ENCODE measurements at regions not wholly inside any gene's neighbourhood (a gene's known extent, or its start where the extent isn't known, plus 50 kb on each side); places are given as distances from the start of the nearest gene placed in this dataset.
"Not testable (repeated sequence)": the region's sequence is repeated elsewhere in the genome, so short reads cannot be mapped to it uniquely, and the experiment has no call there.

GRCh38 chrX:20718592-20719380, 452.1 kb upstream of the RPS6KA3 start:
- no peak for DNase-seq (ENCODE audit: low read depth in 4 of 4, low spot score in 3 of 4)

GRCh38 chrX:20715176-20715575, 448.5 kb upstream of the RPS6KA3 start:
- no peak for DNase-seq (ENCODE audit: low read depth in 4 of 4, low spot score in 3 of 4)

GRCh38 chrX:20712811-20713210, 446.1 kb upstream of the RPS6KA3 start:
- no peak for DNase-seq (ENCODE audit: low read depth in 4 of 4, low spot score in 3 of 4)

- DNase-seq (ENCODE audit: low read depth in 4 of 4, low spot score in 3 of 4): no peak
These were observed 444.7 kb upstream of the RPS6KA3 start for GRCh38 chrX:20711366-20711765.

GRCh38 chrX:20693078-20693477, 426.4 kb upstream of the RPS6KA3 start:
- no peak for DNase-seq (ENCODE audit: low read depth in 4 of 4, low spot score in 3 of 4)

- DNase-seq (ENCODE audit: low read depth in 4 of 4, low spot score in 3 of 4): no peak
These were observed 419.5 kb upstream of the RPS6KA3 start for GRCh38 chrX:20686256-20686655.

- DNase-seq (ENCODE audit: low read depth in 4 of 4, low spot score in 3 of 4): no peak
These were observed 418.9 kb upstream of the RPS6KA3 start for GRCh38 chrX:20685652-20686051.

- DNase-seq (ENCODE audit: low read depth in 4 of 4, low spot score in 3 of 4): no peak
These were observed 415.0 kb upstream of the RPS6KA3 start for GRCh38 chrX:20681683-20682082.

GRCh38 chrX:20680998-20681397, 414.3 kb upstream of the RPS6KA3 start:
- no peak for DNase-seq (ENCODE audit: low read depth in 4 of 4, low spot score in 3 of 4)

- DNase-seq (ENCODE audit: low read depth in 4 of 4, low spot score in 3 of 4): no peak
These were observed 405.8 kb upstream of the RPS6KA3 start for GRCh38 chrX:20672476-20672875.

GRCh38 chrX:20671746-20672145, 405.0 kb upstream of the RPS6KA3 start:
- DNase-seq (ENCODE audit: low read depth in 4 of 4, low spot score in 3 of 4): not testable (repeated sequence)

- DNase-seq (ENCODE audit: low read depth in 4 of 4, low spot score in 3 of 4): no peak
These were observed 403.9 kb upstream of the RPS6KA3 start for GRCh38 chrX:20670611-20671010.

GRCh38 chrX:20668550-20668949, 401.8 kb upstream of the RPS6KA3 start:
- no peak for DNase-seq (ENCODE audit: low read depth in 4 of 4, low spot score in 3 of 4)

GRCh38 chrX:20666331-20666730, 399.6 kb upstream of the RPS6KA3 start:
- DNase-seq (ENCODE audit: low read depth in 4 of 4, low spot score in 3 of 4): no peak

GRCh38 chrX:20665481-20665880, 398.8 kb upstream of the RPS6KA3 start:
- DNase-seq (ENCODE audit: low read depth in 4 of 4, low spot score in 3 of 4): no peak

- DNase-seq (ENCODE audit: low read depth in 4 of 4, low spot score in 3 of 4): no peak
These were observed 398.1 kb upstream of the RPS6KA3 start for GRCh38 chrX:20664774-20665173.

GRCh38 chrX:20664131-20664530, 397.4 kb upstream of the RPS6KA3 start:
- DNase-seq (ENCODE audit: low read depth in 4 of 4, low spot score in 3 of 4): no peak

- DNase-seq (ENCODE audit: low read depth in 4 of 4, low spot score in 3 of 4): no peak
These were observed 396.6 kb upstream of the RPS6KA3 start for GRCh38 chrX:20663336-20663735.

GRCh38 chrX:20656721-20657120, 390.0 kb upstream of the RPS6KA3 start:
- DNase-seq (ENCODE audit: low read depth in 4 of 4, low spot score in 3 of 4): no peak

- no peak for DNase-seq (ENCODE audit: low read depth in 4 of 4, low spot score in 3 of 4)
These were observed 387.9 kb upstream of the RPS6KA3 start for GRCh38 chrX:20654596-20655106.

- DNase-seq (ENCODE audit: low read depth in 4 of 4, low spot score in 3 of 4): no peak
These were observed 386.4 kb upstream of the RPS6KA3 start for GRCh38 chrX:20653070-20653469.

GRCh38 chrX:20641954-20642353, 375.2 kb upstream of the RPS6KA3 start:
- no peak for DNase-seq (ENCODE audit: low read depth in 4 of 4, low spot score in 3 of 4)

- no peak for DNase-seq (ENCODE audit: low read depth in 4 of 4, low spot score in 3 of 4)
These were observed 372.4 kb upstream of the RPS6KA3 start for GRCh38 chrX:20639115-20639514.

Data from right renal pelvis (tissue), 4 donors.